Erythroblast (primary cell): ENCODE measurements at regions not wholly inside any gene's neighbourhood (a gene's known extent, or its start where the extent isn't known, plus 50 kb on each side); places are given as distances from the start of the nearest gene placed in this dataset.

ENCODE experiments used
- GATA1 ChIP-seq: IDR thresholded peaks from 2 replicates; pipeline ENCODE4 v1.6.1; 2011; ENCODE audit warnings: low read depth, mild to moderate bottlenecking, control low read depth, low read length, moderate library complexity
- POLR2A ChIP-seq: IDR thresholded peaks from 2 replicates; pipeline ENCODE4 v1.6.1; 2011; ENCODE audit warnings: mild to moderate bottlenecking, low read length

DNA sequence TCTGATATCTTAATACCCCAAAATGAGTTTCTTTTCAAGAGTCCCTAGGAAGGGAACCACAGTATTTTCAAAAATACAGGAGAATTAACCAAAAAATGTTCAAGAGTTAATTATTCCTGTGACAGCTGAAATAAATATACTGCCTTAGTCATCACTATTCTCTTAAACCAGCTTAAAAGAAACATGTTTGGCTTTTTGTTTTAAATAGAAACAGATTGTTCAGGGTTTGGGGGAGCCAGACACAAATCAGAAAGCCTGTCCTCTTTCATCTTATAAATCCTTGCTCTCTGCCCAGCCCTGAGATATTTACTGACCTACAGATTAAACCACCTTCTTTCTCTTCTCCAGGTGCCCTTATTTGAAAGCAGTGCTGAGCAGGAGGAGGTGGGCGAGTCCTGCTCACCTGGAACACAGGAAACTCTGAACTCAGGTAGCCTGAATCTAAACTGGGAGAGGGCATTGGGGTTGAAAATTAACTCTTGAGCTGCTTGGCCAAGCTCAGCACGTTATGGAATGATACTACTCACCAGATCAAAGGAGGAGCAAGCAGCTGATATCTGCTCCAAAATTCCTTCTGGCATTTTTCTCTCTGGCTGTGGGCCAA lies 84.1 kb upstream of the SPRED1 start:
- TF ChIP-seq POLR2A (no peak), GATA1 (no peak)
